BJ (cell line): ENCODE measurements at regions not wholly inside any gene's neighbourhood (a gene's known extent, or its start where the extent isn't known, plus 50 kb on each side); places are given as distances from the start of the nearest gene placed in this dataset.

ENCODE experiments used
- CTCF ChIA-PET: fragments of 350-600 bp; formaldehyde crosslinking; extraction: SDS; loops from one replicate; lab custom pipeline; 2021; ENCODE audit warnings: antibody characterized with exemption, inconsistent platforms; lab: Yijun Ruan, JAX
- POLR2A ChIA-PET: fragments of 300-600 bp; sonication (Branson Sonifier 250); formaldehyde crosslinking; extraction: SDS; loops from one replicate; lab custom pipeline; 2021; ENCODE audit warnings: antibody characterized with exemption; lab: Charles Lee
- DNase-seq: peaks from one replicate; pipeline ENCODE4 v3.0.0-alpha.2; 2011; ENCODE audit warnings: low read depth
- H3K27me3 ChIP-seq: 2 replicates; pipeline ENCODE4 v1.6.0; 2011; ENCODE audit warnings: low read length; ENCODE audit not compliant: control insufficient read depth, insufficient read depth
- H3K36me3 ChIP-seq: 2 replicates; pipeline ENCODE4 v1.5.1; 2011; ENCODE audit warnings: low read length; ENCODE audit not compliant: control insufficient read depth, insufficient read depth
- H3K4me3 ChIP-seq: 2 replicates; pipeline ENCODE4 v1.5.1; 2011; ENCODE audit warnings: low read depth, mild to moderate bottlenecking, control low read depth, low read length
- CTCF ChIP-seq: IDR thresholded peaks from 2 replicates; pipeline ENCODE4 v1.5.1; 2011; ENCODE audit warnings: low read depth, mild to moderate bottlenecking, control low read depth, inconsistent platforms, low read length, moderate library complexity; ENCODE audit not compliant: insufficient read depth

- Histone ChIP-seq H3K36me3 (no peaks in the 10 kb centered on the region), H3K4me3 (no peak overlapping the region), H3K27me3 (no peaks in the 10 kb centered on the region)
- ChIA-PET POLR2A (no interaction called here), CTCF (interaction anchor here (1.3 to 1.9 kb wide), 2 partner anchors 17 to 461 kb away, joined by 3 read pairs; no protein-coding TSS in a partner anchor)
- DNase-seq, result no peak
- no peak for TF ChIP-seq CTCF
Measured at GRCh38 chr13:80235967-80236302, 105.0 kb downstream of the SPRY2 start.

- ChIA-PET CTCF (interaction anchor here (0.6 to 1.9 kb wide), 4 partner anchors 11 to 460 kb away, joined by 3 to 4 read pairs (median 3); no protein-coding TSS in a partner anchor), POLR2A (no interaction called here)
- H3K27me3 ChIP-seq, result no peaks in the 10 kb centered on the region
- H3K4me3 ChIP-seq, result no peak overlapping the region
- H3K36me3 ChIP-seq, result no peaks in the 10 kb centered on the region
- no peak for TF ChIP-seq CTCF
- no peak for DNase-seq
Measured at GRCh38 chr13:80235166-80235966, 105.6 kb downstream of the SPRY2 start.

- no peak for TF ChIP-seq CTCF
- ChIA-PET CTCF (no interaction called here), POLR2A (no interaction called here)
- Histone ChIP-seq H3K4me3 (no peak overlapping the region), H3K36me3 (no peaks in the 10 kb centered on the region), H3K27me3 (no peaks in the 10 kb centered on the region)
- no peak for DNase-seq
Measured at GRCh38 chr13:80227645-80228044, 113.3 kb downstream of the SPRY2 start.

- CTCF ChIA-PET, result interaction anchor here (1.4 kb wide), 1 partner anchor 10 kb away, joined by 6 read pairs; no protein-coding TSS in a partner anchor
- Histone ChIP-seq H3K4me3 (no peak overlapping the region), H3K27me3 (no peaks in the 10 kb centered on the region), H3K36me3 (no peaks in the 10 kb centered on the region)
- POLR2A ChIA-PET, result no interaction called here
- TF ChIP-seq CTCF, result no peak
- DNase-seq, result no peak
Measured at GRCh38 chr13:80226645-80227044, 114.3 kb downstream of the SPRY2 start.

GRCh38 chr13:80224468-80224867 is 116.5 kb downstream of the SPRY2 start:
- no peak for DNase-seq
- CTCF ChIA-PET, result no interaction called here
- POLR2A ChIA-PET, result no interaction called here
- Histone ChIP-seq H3K27me3 (no peaks in the 10 kb centered on the region), H3K4me3 (no peak overlapping the region), H3K36me3 (no peaks in the 10 kb centered on the region)
- TF ChIP-seq CTCF, result no peak
